ENCODE measurements at regions not wholly inside any gene's neighbourhood (a gene's known extent, or its start where the extent isn't known, plus 50 kb on each side); places are given as distances from the start of the nearest gene placed in this dataset.

DNA sequence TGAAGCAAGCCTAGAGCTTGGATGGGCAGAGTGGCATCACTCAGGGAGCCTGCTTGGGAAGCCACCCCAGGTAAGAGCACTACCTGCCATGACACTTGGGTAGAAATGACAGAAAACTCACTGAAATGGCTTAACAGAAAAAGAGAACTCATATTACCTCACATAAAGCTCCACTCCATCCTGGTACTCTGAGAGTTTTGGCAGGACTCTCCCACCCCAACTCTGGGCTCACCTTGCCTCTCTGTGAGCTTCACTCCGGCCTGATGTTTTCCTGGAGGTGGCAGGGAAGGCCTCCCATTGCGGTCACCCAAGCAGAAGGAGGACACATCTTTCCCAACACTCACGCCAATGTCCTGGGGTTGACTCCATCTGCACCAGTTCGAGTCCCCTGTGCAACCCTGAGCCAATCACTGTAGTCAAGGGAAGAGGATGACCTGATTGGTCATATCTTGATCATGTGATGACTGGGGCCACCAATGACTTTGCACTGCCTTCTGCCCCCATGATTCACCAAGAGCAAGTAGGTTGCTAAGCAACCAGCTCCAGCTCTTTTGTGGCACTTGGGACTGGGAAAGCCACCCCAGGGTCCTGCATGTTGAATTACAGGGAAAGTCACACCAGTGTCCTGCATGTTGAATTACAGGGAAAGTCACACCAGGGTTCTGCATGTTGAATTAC, 446.1 kb upstream of the SULF2 start:
- Histone ChIP-seq H3K4me1 (ENCODE audit: low read depth) (no peaks in the 10 kb centered on the region), H3K36me3 (no peaks in the 10 kb centered on the region), H3K27me3 (no peaks in the 10 kb centered on the region), H3K27ac (no peak overlapping the region), H3K9me3 (ENCODE audit: low read depth) (no peaks in the 10 kb centered on the region), H3K4me3 (no peak overlapping the region)
- TF ChIP-seq, protein P1, sequence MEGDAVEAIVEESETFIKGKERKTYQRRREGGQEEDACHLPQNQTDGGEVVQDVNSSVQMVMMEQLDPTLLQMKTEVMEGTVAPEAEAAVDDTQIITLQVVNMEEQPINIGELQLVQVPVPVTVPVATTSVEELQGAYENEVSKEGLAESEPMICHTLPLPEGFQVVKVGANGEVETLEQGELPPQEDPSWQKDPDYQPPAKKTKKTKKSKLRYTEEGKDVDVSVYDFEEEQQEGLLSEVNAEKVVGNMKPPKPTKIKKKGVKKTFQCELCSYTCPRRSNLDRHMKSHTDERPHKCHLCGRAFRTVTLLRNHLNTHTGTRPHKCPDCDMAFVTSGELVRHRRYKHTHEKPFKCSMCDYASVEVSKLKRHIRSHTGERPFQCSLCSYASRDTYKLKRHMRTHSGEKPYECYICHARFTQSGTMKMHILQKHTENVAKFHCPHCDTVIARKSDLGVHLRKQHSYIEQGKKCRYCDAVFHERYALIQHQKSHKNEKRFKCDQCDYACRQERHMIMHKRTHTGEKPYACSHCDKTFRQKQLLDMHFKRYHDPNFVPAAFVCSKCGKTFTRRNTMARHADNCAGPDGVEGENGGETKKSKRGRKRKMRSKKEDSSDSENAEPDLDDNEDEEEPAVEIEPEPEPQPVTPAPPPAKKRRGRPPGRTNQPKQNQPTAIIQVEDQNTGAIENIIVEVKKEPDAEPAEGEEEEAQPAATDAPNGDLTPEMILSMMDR (IDR thresholded peaks at IDR 0.05; ENCODE audit: low read depth, low read length): no peak
- DNase-seq (ENCODE audit: low read depth in 1 of 2, low spot score in 1 of 2): no peak

DNA sequence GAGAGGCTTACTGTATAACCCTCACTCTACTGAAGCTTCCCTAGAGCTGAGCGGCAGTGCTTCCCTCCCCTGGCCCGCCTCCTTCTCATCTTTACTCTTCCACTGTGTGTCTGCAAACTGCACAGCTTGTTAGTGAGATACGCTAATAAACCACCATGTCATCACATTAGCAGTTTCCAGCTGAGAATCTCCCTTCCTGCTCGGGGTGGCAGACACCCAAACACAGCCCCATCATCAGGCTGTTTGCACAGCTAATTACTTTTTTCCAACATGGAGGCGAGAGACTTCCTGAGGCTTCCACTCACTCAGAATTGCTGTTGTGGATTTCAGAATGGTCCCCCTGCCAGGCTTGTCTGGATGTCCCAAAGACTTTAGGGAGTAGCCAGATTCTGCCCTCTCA, 444.9 kb upstream of the SULF2 start:
- DNase-seq (ENCODE audit: low read depth in 1 of 2, low spot score in 1 of 2): no peak
- TF ChIP-seq, protein P1 (IDR thresholded peaks at IDR 0.05; ENCODE audit: low read depth, low read length): no peak
- H3K4me1 ChIP-seq (ENCODE audit: low read depth): no peaks in the 10 kb centered on the region
- no peaks in the 10 kb centered on the region for H3K9me3 ChIP-seq (ENCODE audit: low read depth)
- no peak overlapping the region for H3K4me3 ChIP-seq
- H3K36me3 ChIP-seq: no peaks in the 10 kb centered on the region
- no peaks in the 10 kb centered on the region for H3K27me3 ChIP-seq
- no peak overlapping the region for H3K27ac ChIP-seq

DNA sequence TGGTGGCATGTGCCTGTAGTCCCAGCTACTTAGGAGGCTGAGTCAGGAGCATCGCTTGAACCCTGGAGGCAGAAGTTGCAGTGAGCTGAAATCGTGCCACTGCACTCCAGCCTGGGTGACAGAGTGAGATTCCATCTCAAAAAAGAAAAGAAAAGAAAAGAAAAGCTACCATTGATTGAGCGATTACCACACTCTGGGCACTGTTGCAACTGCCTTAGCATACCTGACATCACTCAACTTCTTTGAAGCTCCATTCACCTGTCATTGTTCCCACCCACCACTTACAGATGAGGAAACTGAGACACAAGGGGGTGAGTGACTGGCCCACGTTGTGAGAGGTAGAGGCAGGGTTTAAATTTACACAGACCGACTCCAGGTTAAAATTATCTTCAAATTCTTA, 442.1 kb upstream of the SULF2 start:
- no peaks in the 10 kb centered on the region for H3K4me1 ChIP-seq (ENCODE audit: low read depth)
- no peak for DNase-seq (ENCODE audit: low read depth in 1 of 2, low spot score in 1 of 2)
- H3K27me3 ChIP-seq: no peaks in the 10 kb centered on the region
- no peaks in the 10 kb centered on the region for H3K9me3 ChIP-seq (ENCODE audit: low read depth)
- no peaks in the 10 kb centered on the region for H3K36me3 ChIP-seq
- H3K27ac ChIP-seq: no peak overlapping the region
- TF ChIP-seq, protein P1 (IDR thresholded peaks at IDR 0.05; ENCODE audit: low read depth, low read length): no peak
- no peak overlapping the region for H3K4me3 ChIP-seq

DNA sequence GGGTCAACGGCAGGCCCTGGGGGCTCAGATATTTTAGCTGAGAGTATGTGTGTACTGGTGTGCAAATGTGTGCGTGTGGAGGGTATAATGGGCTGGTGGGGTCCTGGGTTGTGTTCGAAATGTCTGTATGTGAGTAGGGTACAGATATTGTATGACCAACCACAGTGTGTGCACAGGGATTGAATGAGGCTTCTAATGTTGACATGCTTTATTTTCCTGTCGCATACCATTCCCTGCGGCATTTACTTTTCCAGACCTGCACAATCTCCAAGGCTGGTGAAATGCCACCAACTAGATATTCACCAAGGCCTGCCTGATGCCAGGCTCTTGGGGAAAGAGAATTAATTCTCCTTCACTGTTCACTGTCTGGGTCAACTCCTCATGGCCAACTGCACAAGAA, 441.4 kb upstream of the SULF2 start:
- H3K4me3 ChIP-seq: no peak overlapping the region
- H3K4me1 ChIP-seq (ENCODE audit: low read depth): no peaks in the 10 kb centered on the region
- H3K9me3 ChIP-seq (ENCODE audit: low read depth): no peaks in the 10 kb centered on the region
- no peaks in the 10 kb centered on the region for H3K36me3 ChIP-seq
- TF ChIP-seq, protein P1 (IDR thresholded peaks at IDR 0.05; ENCODE audit: low read depth, low read length): no peak
- no peaks in the 10 kb centered on the region for H3K27me3 ChIP-seq
- no peak overlapping the region for H3K27ac ChIP-seq
- DNase-seq (ENCODE audit: low read depth in 1 of 2, low spot score in 1 of 2): no peak

DNA sequence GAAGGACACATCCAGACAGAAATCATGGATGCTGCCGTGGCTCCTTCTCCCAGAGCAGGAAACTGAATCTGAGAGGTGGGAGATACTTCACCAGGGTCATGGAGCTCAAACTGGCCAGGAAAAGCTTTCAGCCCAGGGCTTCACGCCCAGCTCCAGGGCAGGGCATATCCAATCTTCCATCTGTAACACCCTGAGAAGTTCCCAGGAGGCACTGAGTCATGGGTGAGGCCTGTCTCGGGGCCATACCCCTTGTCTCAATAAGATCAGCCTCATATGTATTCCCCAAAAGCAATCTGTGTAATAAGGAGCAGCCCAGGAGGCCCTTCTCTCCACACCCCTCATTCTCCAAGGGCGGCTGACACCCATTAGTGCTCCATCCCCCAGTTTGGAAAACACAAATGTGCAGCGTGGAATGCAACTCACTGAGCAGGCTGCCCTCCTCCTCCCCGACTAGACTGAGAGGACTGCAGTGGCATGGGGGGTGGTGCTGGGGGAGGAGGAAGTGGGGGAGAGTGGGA, 439.3 kb upstream of the SULF2 start:
- DNase-seq (ENCODE audit: low read depth in 1 of 2, low spot score in 1 of 2): peak in 1 of 2 donors; percentile 9
- Histone ChIP-seq H3K36me3 (no peaks in the 10 kb centered on the region), H3K4me3 (no peak overlapping the region), H3K4me1 (ENCODE audit: low read depth) (no peaks in the 10 kb centered on the region), H3K27me3 (no peaks in the 10 kb centered on the region), H3K9me3 (ENCODE audit: low read depth) (no peaks in the 10 kb centered on the region), H3K27ac (no peak overlapping the region)
- TF ChIP-seq, protein P1 (IDR thresholded peaks at IDR 0.05; ENCODE audit: low read depth, low read length): no peak
